Iris pigment epithelial cell (primary cell): ENCODE measurements at regions not wholly inside any gene's neighbourhood (a gene's known extent, or its start where the extent isn't known, plus 50 kb on each side); places are given as distances from the start of the nearest gene placed in this dataset.
A peak's percentile ranks its signal among the peaks of the same experiment; 100 is the strongest.

Experiments used
- DNase-seq: peaks from one replicate; pipeline ENCODE4 v3.0.0-alpha.2; 2011; ENCODE audit warnings: low read depth

DNA sequence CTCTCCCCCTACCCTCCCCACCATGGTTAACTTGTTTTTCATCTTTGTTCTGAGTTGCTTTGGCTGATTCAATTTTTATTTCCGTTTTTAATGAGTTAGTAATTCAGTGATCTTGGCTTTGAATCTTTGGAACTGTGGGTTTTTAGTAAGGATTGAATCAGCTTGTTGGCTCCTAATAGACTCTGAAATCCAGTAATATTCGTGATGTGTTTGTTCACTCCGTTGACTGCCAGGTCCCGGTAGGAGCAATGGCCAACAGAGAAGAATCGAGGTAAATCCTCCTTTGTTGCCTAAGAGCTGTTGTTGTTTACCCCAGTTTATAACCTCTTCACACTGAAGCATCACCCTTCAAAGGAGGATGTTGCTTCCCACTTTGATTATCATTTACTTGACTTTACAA is 92.7 kb downstream of the PCSK1 start:
- no peak for DNase-seq

DNA sequence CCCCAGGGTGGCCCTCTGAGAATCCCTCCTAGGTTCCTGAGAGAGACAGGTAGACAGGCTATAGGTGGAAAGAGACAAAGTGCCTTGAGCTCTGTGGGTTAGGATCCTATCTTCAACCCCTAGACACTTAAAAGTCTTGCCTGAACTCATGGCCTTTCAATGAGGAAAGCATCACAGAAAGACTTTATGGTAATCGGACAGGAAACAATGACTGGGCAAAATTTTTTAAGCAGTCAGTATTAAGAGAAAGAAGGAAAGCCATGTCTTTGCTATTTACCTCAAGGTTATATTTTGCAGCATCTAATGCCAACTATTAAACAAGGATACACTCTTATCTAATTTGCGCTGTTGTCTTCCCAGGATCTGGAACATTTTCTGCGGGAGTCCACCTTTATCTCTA is 93.2 kb downstream of the PCSK1 start:
- peak; percentile 22 for DNase-seq

DNA sequence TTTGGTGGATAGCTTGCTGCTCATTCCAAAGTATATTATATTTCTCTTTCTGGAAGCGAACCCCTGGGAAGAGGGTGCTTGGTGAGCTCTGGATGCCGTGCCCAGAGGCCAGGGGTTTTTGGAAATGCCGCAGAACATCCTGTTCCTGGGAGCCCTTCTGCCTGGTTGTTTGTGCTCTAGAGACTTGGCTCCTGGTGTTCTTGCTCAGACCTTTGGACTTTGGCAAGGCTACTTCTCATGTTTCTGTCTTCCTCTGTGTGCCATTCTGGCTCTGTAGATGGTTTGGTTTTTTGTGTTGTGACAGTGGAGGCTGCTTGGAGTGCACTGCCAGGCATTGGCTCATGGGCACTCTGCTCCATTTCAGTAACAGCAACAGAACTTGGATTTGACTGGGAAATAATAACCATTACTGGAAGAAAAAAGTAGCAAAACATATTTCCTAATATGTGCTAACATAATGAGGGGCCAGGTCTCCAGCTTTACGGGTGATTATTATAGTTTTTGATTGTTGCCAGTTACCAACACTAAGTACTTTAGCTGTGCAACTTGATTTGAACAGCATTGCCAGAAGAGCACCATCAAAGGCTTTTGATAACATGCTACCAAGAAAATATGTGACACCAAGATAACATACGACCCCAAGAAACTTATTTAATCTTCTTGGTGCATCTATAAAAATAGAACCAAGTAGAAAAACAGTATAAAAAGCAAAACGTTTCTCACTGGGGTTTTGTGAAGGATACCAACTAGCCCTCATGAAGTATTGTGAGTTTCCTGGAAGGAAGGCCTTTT is 94.2 kb downstream of the PCSK1 start:
- peak; percentile 45 for DNase-seq

DNA sequence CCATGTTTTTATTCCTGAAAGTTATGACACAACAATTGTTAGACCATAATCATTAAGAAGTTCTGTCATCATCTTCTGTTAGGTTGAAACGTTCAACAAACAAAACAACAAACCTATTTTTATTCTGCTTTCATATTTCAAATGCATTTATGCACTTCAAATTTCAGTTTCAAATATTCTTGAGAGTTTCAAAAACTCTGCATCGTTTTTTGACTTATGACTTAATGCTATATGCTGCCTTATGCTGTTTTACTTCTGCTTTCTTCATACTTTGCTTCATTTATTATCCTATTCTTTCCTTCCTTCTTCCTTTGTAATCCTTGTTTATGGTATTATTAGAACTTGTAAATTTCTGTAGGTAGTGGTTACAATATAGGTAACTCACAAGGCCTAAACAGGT is 95.0 kb downstream of the PCSK1 start:
- no peak for DNase-seq

DNA sequence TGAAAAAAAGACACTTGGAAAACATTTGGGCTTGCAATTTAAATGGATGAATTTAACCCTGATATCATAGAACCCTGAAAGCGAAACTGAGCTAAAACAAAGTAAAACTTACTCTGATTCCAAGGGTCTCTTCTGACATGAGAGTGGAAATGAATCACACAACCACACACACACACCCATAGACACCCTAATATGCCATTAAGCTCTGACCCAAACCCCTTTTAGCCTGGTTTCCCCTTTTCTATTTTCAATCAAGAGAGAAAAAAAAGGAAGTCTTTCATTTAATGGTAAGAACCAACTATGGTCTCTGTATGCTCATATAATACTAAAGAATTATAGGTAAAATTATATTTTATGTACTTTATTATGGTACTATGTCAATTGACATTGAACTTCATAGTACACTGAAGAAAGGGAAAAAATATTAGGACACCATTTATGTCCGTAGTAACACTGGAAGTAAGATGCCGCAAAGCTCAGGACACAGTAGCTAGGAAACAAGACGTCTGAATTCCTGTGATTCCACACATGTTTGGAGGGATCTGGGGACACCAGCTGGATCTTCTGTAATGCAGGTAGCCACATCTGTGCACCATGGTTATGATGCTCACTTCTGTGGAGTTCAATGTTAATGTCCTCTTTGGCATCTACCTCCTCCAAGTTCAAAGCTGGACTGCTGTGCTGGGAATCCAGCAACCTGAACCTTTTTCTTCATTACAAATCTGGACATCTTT is 95.8 kb downstream of the PCSK1 start:
- no peak for DNase-seq

DNA sequence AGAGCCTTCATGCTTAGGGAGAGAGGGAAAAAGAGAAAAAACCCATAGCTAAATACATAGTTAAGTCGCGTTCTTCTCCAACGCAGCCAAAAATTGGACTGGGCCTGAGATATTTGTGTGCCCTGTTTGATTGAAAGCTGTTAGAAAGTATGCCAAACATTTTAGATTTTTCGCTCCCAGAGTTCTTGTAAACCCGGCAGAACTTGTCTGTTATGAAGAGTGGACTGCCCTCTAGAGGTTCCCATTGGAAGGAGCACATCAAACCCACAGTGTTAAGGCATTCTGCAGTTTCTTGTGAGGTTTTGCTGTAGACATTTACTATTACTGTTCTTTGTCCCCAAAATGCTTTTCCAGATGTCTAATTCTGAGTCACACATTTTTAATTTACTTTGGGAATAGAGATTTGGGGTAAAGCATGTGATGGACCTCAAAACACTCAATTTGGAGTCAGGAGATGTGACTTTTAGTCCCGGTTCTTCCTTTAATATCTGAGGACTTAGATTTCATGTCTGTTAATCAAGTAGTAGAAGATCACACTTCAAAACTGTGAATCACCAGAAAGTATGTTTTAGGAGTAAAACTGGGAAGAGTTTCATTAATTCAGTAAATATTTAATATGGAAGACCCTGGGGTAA is 96.6 kb downstream of the PCSK1 start:
- DNase-seq = peak; percentile 94

DNA sequence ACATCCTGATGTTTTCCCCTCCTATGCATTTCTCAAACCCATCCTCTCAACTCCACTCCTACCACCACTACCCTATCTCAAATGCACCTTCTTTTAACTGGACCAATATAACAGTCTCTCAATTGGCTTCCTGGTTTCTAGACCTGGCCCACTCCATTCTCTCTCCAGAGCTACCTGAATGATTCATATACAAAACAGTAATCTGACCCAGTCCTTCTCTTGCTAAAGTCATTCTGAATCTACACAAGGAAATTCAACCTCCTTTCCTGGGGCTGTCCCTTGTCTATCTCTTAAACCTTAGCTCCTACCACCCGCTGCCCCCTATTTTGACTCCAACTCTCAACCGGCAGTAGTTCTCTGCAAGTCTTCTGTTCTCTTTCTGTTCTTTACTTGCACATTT is 97.2 kb downstream of the PCSK1 start:
- peak; percentile 60 for DNase-seq

DNA sequence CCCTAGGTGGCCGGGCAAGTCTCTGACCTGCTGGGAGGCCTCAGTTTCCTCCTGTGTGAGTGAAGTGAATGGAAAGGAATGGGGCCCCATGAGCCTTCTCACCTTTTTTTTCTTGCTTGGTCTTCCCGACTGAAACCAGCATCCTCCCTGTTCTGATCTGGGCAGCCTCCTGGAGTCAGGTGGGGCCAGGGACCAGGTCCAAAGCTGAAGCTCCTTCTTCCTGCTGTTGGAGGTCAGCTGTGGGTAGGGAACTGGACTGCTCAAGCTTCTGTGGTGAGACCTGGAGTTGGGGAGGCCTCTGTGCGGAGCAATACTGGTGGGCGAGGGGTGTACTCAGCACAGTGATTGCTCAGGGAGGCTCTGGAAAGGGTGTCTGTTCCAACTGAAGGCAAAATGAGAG is 99.7 kb downstream of the PCSK1 start:
- no peak for DNase-seq

DNA sequence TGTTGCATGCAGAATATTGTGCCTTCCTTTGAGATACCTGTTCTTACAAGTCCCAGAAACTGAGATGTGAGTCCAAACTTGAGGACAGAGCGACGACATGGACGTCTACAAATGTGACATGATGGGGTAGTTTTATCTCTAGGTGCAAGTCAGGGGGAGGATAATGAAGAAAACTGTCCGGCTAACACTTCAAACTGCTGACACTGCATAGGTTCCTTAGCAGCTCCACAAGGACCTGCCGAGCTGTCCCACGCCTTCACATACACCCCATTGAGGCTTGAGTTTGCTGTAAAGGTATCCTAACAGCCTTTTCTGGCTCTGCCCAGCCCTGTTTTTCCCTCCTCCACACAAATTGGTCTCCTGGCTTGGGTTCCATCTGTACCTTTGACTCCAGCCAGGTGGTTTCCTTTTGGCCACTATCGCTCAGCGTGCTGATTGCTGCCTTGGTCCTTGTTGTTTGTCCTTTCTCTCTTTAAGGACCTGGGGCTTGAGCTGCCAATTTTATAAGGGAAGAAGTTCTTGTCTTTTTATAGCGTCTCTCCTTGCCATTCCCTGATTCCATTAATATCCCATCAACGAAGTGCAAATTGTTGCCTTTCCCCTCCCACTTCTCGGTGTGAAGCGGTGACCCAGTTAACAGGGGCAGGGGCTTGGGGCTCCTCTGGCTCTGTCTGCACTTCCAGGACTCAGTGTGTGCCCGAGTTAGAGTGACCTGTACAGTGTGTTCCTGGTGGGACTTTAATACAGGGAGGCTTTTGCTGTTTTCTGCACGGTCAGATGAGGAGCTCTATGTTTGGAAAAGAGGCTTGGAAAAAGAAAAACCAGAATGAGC is 100.3 kb downstream of the PCSK1 start:
- no peak for DNase-seq

DNA sequence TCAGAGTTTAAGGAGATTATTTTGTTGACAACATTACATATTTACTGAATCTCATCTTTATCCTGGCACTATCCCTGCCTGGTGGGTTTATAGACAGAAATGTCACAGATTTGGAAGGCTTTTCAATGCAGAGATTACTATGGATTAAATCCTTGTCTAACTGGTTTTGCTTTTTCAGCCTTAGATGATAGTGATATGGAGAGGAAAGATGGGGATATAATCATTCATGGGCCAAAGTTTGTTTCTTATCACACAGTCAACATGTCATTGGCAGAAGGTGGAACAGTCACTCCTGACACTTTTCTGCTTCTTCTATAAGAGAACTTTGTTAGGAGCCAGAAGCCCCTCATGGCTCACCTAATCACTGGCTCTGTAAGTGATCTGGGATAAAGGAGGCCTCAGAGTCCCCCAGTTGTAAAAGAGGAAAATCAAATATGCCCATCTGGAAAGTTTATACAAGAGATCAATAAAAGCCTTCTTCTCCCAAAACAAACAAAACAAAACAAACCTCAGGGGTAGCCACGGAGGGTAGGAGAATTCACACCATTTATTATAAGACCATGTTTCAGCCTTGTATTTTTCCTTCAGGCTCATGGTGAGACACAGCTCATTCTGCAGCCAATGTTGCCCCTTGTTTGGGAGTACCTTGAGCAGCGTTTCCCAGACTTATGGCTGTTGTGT is 101.2 kb downstream of the PCSK1 start:
- no peak for DNase-seq

DNA sequence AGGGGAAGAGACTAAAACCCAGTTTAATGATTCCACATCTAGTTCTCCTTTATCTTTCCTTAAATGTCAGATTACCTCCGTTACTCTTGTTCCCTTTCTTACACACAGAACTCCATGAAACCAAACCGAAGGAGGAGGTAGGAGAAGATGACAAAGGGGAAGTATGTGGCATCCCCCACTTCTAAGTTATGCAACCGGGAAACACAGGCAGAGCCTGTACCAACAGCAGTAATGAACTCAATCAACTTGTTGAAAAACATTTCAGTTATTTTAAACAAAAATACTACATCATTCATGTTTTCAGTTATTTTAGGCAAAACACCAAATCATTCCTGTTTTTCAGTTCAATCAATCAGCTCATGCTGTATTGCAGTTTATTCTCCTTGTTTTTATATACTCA is 101.8 kb downstream of the PCSK1 start:
- peak; percentile 64 for DNase-seq

DNA sequence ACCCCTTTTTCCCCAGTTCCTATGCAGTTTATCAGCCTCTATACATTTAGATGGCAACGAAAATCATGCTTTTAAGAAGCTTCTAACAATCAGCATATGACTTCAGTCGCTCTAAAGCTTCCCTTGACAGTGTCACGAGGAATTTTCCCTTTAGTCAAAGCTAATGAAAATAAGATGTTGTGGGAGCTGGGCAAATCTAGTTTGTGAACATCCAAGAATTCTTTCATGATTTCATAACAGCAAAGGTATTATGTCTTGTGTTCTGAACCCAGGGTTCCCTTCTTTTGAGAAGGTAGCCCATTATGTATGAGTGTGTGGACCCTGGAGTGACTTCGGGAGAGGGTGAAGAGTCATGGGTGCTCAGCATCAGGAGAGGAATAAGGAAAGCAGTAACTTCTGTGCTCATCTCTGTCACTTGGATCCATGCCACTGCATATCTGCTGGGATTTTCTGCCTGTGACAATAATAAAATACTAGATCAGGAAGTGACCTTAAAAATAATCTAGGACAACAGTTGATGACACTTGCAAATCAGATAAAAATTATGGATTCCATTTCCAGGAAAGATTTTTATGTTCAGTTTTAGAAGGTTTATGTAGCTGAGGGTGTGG is 102.4 kb downstream of the PCSK1 start:
- peak; percentile 21 for DNase-seq

DNA sequence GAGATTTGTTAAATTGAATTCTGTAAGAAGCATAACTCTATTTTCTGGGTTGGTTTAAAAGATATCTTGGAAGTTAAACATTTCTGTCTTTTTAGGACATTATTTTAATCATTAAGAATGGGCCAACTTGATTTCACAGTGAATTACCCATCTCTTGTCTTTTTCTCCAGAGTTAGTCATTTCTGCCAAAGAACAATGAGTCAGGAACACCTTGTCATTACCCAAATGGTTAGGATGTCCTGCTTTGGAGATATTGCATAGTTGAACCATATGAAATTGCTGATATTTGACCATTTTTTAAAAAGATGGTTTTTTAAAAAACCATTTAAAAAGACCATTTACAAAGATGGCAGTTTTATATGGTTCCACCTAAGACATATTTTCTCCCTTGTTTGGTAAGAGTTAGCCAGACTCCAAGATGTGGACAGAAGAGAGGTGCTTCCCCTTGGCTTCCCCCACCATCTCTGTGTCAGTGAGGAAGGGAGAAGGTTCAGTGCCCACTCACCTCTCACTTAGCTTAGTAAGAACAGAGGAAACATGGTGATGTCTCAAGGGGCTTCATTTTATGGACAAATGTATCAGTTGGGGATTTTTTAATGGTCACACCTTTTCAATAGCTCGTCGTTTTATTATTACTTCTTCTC is 103.0 kb downstream of the PCSK1 start:
- DNase-seq = no peak

DNA sequence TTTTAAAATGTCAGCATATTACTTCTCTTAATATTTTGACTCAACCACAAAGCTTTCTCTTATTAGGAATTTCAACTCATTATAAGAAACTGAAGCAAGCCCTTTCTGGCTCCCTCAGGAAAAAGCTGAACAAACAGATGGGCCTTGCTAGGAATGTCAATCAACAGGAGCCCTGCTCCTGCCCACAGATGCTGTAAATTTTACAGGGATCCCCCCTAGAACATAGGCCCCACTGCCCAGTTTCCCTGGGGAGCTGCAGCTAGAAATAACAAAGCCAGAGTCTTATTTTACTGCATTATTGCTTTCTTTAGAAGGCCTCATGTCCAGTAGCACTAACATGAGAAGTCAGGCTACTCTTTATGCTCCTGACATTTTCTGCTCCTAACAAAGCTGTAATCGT is 103.8 kb downstream of the PCSK1 start:
- DNase-seq = no peak

DNA sequence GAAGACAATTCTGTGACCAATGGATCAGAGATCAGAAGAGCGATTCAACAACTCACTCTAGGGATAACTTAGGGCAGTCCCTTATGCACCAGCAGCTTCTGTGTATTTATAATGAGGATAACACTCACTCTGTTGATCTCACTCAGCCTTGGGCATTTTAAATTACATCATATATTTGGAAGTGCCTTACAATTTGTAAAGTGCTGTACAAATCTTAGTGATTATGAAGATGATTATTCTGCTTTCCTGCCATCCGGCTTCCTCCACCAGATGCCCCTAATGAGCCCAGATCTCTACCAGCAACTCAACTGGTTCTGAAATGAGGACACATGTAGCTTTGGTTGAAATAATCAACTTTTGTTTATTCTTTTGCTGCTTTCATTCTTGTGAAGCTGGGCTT is 105.3 kb downstream of the PCSK1 start:
- no peak for DNase-seq

DNA sequence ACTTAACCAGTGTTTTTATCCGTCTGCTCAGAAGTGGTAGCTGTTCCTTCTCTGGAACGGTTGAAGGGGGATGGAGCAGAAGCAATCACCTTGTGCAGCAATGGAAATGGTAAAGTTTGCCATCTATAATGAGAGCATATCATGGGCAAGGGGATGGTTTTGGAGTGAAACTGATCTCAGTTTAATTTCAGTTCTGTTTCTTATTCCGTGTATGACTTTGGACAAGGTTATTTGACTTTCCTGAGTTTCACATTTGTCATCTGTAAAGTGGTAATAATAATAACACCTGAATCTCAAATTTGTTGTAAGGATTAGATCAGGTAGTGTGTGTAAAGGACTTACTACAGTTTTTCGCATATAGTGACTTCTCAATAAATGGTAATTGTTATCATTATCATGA is 106.1 kb downstream of the PCSK1 start:
- DNase-seq = no peak

DNA sequence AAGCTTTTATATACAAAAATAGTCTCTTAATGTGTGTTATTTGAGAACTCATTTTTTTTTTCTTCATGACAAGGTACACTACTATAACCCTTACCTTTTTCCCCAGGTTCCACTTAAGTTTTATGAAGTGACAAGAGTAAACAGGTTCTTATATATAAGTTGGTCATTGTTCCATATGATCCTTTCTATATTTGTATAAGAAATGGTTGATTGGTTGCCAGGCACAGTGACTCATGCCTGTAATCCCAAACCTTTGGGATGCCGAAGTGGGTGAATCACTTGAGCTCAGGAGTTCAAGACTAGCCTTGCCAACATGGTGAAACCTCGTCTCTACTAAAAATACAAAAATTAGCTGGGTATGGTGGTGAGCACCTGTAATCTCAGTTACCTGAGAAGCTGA is 108.3 kb downstream of the PCSK1 start:
- peak; percentile 93 for DNase-seq

DNA sequence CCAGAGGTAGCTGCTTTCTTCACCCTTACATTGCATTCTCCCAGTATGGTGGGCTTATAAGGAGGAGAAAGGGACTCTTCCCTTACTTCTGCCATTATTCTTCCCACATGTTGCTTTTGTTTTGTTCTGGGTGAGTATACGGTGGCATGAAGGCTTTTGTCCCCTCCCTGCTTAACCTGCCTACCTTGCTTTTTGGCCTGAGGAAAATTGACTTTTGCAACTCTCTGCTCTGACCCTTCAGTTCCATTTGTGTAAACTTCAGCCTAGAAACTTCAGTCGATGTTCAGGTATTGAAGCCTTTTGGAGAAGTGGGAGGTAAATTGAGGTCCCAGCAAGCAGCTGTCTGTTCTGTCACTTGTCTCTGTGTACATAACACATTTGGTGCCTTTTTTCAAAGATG is 110.2 kb downstream of the PCSK1 start:
- DNase-seq = no peak

DNA sequence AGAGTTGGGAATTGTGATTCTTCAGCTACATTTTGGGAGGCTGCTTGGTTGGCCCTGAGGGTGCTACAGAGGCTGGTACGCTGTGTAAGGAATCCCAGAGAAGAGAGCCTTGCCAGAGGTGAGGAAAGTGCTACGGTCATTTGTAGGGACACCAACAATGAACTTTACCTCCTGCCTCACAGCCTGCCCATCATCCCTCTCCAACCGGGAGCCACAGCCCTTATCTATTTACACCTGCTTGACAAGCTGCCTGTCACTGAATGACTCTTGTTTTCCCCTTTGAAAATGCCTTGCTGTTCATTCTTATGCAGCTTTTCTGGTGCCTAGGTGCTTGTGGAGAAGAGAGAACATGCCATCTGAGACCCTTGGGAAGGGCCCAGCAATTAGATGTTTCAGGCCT is 110.8 kb downstream of the PCSK1 start:
- DNase-seq = no peak

DNA sequence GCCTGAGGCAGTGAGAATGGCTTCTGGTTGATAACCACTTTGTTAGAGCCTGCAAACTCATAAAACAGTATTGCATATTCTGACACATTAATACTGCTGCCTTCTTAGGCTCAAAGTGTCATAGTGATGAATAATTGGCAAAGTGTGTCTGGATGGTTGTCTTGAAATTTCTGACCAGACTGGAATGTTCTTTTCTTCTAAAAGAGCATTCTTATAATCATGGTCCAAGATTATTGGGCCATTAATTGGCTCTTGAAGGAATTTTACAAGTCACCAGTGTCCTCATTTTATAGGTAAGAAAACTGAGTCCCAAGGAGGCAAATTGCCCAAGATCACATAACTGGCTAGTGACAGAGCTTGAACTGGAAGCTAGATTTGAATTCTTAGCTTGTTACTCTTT is 111.7 kb downstream of the PCSK1 start:
- DNase-seq = peak; percentile 46

DNA sequence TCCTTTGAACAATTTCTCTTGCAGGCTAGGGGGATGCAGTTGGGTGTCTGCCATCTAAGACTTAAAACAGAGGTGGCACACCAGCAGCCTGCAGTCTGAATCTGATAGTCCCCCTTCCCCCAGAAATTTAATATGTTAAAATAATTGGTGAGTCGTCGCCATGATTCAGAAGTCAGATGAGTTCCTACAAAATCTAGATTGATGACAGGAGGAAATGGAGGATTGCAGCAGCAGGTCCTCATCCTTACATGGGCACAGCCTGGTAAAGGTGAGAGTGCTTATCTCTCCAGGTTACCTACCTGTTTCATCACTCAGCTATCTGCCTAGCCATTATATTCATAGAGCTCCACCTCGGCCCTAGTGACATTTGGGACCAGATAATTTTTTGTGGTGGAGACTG is 112.3 kb downstream of the PCSK1 start:
- no peak for DNase-seq
